Mesendoderm (in vitro differentiated cells): ENCODE measurements at regions not wholly inside any gene's neighbourhood (a gene's known extent, or its start where the extent isn't known, plus 50 kb on each side); places are given as distances from the start of the nearest gene placed in this dataset.
A peak's percentile ranks its signal among the peaks of the same experiment; 100 is the strongest.
"Not testable (repeated sequence)": the region's sequence is repeated elsewhere in the genome, so short reads cannot be mapped to it uniquely, and the experiment has no call there.

ENCODE experiments used
- DNase-seq: peaks from one replicate; pipeline ENCODE4 v3.0.0; 2013
- H2AK5ac ChIP-seq: 2 replicates; pipeline ENCODE4 v1.6.1; 2013; ENCODE audit warnings: low read length, inconsistent platforms
- H2BK120ac ChIP-seq: 2 replicates; pipeline ENCODE4 v1.6.1; 2013; ENCODE audit warnings: low read depth, mild to moderate bottlenecking, low read length, moderate library complexity, mixed read lengths
- H2BK15ac ChIP-seq: replicated peaks from 2 replicates; pipeline ENCODE4 v1.6.1; 2013; ENCODE audit warnings: low read depth, mild to moderate bottlenecking, moderate library complexity
- H2BK5ac ChIP-seq: 2 replicates; pipeline ENCODE4 v1.6.1; 2013; ENCODE audit warnings: low read length, inconsistent platforms
- H3K18ac ChIP-seq: 2 replicates; pipeline ENCODE4 v1.6.1; 2013; ENCODE audit warnings: mild to moderate bottlenecking, low read length, mixed read lengths
- H3K23ac ChIP-seq: one replicate; pipeline ENCODE4 v1.6.1; 2013; ENCODE audit warnings: low read length
- H3K27ac ChIP-seq: 2 replicates; pipeline ENCODE4 v1.5.1; 2013; ENCODE audit warnings: low read depth, mild to moderate bottlenecking, inconsistent platforms, low read length, moderate library complexity
- H3K27me3 ChIP-seq: 2 replicates; pipeline ENCODE4 v1.6.1; 2013; ENCODE audit warnings: low read length, control low read depth, mild to moderate bottlenecking, inconsistent platforms; ENCODE audit not compliant: insufficient read depth, poor library complexity
- H3K36me3 ChIP-seq: 2 replicates; pipeline ENCODE4 v1.6.1; 2013; ENCODE audit warnings: low read length, inconsistent platforms; ENCODE audit not compliant: control insufficient read depth, insufficient read depth
- H3K4ac ChIP-seq: one replicate; pipeline ENCODE4 v1.6.1; 2013; ENCODE audit warnings: low read depth, mild to moderate bottlenecking, low read length, moderate library complexity
- H3K4me1 ChIP-seq: 2 replicates; pipeline ENCODE4 v1.6.1; 2013; ENCODE audit warnings: low read depth, low read length, inconsistent platforms; ENCODE audit not compliant: control insufficient read depth
- H3K4me2 ChIP-seq: 2 replicates; pipeline ENCODE4 v1.6.1; 2013; ENCODE audit warnings: low read length
- H3K4me3 ChIP-seq: 2 replicates; pipeline ENCODE4 v1.5.1; 2013; ENCODE audit warnings: mild to moderate bottlenecking, low read length
- H3K56ac ChIP-seq: one replicate; pipeline ENCODE4 v1.6.1; 2013; ENCODE audit warnings: low read length
- H3K79me1 ChIP-seq: 2 replicates; pipeline ENCODE4 v1.6.1; 2013; ENCODE audit warnings: low read length, inconsistent platforms
- H3K79me2 ChIP-seq: 2 replicates; pipeline ENCODE4 v1.6.1; 2013; ENCODE audit warnings: mild to moderate bottlenecking, low read length; ENCODE audit not compliant: control insufficient read depth, insufficient read depth
- H3K9ac ChIP-seq: 2 replicates; pipeline ENCODE4 v1.6.1; 2013; ENCODE audit warnings: low read length, inconsistent platforms
- H4K5ac ChIP-seq: one replicate; pipeline ENCODE4 v1.6.1; 2013; ENCODE audit warnings: low read length
- H4K8ac ChIP-seq: one replicate; pipeline ENCODE4 v1.6.1; 2013; ENCODE audit warnings: low read depth, mild to moderate bottlenecking, control low read depth, low read length, moderate library complexity
- WGBS: extraction: QIAGEN DNeasy Blood & Tissue Kit; methylation state at CpG from one replicate; pipeline ENCODE4 v1.1.7; 2013; ENCODE audit warnings: low lambda C conversion rate, missing lambda C conversion rate; ENCODE audit not compliant: insufficient coverage; ENCODE audit errors: extremely low coverage; 5-methylcytosine and 5-hydroxymethylcytosine counted together

- H2BK5ac ChIP-seq: no peak overlapping the region
- H2AK5ac ChIP-seq: no peak overlapping the region
These were observed 2153.9 kb downstream of the NCAM2 start for GRCh38 chr21:23152130-23152529.

DNA sequence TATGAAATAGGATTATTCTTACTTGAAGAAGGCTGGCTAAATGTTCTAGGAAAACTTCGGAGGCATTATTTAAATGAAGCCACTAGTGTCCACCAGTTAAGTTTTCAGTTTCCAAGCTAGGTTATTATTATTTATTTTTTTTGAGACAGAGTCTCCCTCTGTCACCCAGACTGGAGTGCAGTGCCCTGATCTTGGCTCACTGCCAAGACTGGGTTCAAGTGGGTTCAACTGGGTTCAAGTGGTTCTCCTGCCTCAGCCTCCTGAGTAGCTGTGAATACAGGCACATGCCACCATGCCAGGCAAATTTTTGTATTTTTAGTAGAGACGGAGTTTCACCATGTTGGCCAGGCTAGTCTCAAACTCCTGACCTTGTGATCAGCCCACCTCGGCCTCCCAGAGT is 2155.6 kb downstream of the NCAM2 start:
- not testable (repeated sequence) for H2AK5ac ChIP-seq, H3K36me3 ChIP-seq, H2BK15ac ChIP-seq, H2BK120ac ChIP-seq, H2BK5ac ChIP-seq, H4K5ac ChIP-seq, H3K4me2 ChIP-seq, DNase-seq, H3K4ac ChIP-seq, H3K56ac ChIP-seq, H3K23ac ChIP-seq, H3K9ac ChIP-seq, H3K79me1 ChIP-seq, H3K4me3 ChIP-seq, H3K79me2 ChIP-seq, H3K27me3 ChIP-seq, H4K8ac ChIP-seq, H3K18ac ChIP-seq, H3K27ac ChIP-seq, H3K4me1 ChIP-seq
- no CpG with 5 or more reads among the region's 3 CpGs for WGBS

More at GRCh38 chr21:23152130-23152529, 2153.9 kb downstream of the NCAM2 start:
- no peak overlapping the region for H3K4me2 ChIP-seq
- H3K23ac ChIP-seq: no peak overlapping the region
- no peaks in the 10 kb centered on the region for H3K79me2 ChIP-seq
- H4K5ac ChIP-seq: no peak overlapping the region
- no peaks in the 10 kb centered on the region for H3K36me3 ChIP-seq
- H3K56ac ChIP-seq: no peak overlapping the region
- H2BK120ac ChIP-seq: no peak overlapping the region
- no peak overlapping the region for H3K27ac ChIP-seq
- no peak overlapping the region for H3K4ac ChIP-seq
- no peak overlapping the region for H3K4me3 ChIP-seq
- H3K18ac ChIP-seq: no peak overlapping the region
- no peak for DNase-seq
- no peaks in the 10 kb centered on the region for H3K4me1 ChIP-seq
- H2BK15ac ChIP-seq: no peak overlapping the region
- no peak overlapping the region for H3K9ac ChIP-seq
- no CpG with 5 or more reads among the region's 1 CpG for WGBS
- no peaks in the 10 kb centered on the region for H3K79me1 ChIP-seq
- H3K27me3 ChIP-seq: no peaks in the 10 kb centered on the region
- no peak overlapping the region for H4K8ac ChIP-seq

GRCh38 chr21:23155281-23155680 is 2157.1 kb downstream of the NCAM2 start:
- Histone ChIP-seq H3K4me3 (no peak overlapping the region), H3K79me2 (no peaks in the 10 kb centered on the region), H3K27ac (no peak overlapping the region), H3K9ac (no peak overlapping the region), H3K4ac (no peak overlapping the region), H2BK5ac (no peak overlapping the region), H3K27me3 (no peaks in the 10 kb centered on the region), H3K36me3 (no peaks in the 10 kb centered on the region), H3K79me1 (no peaks in the 10 kb centered on the region), H3K56ac (no peak overlapping the region), H3K18ac (no peak overlapping the region), H4K8ac (no peak overlapping the region), H2BK120ac (no peak overlapping the region), H4K5ac (no peak overlapping the region), H2AK5ac (no peak overlapping the region), H3K4me1 (no peaks in the 10 kb centered on the region), H3K23ac (no peak overlapping the region), H3K4me2 (no peak overlapping the region), H2BK15ac (no peak overlapping the region)
- no CpG with 5 or more reads among the region's 2 CpGs for WGBS
- no peak for DNase-seq

DNA sequence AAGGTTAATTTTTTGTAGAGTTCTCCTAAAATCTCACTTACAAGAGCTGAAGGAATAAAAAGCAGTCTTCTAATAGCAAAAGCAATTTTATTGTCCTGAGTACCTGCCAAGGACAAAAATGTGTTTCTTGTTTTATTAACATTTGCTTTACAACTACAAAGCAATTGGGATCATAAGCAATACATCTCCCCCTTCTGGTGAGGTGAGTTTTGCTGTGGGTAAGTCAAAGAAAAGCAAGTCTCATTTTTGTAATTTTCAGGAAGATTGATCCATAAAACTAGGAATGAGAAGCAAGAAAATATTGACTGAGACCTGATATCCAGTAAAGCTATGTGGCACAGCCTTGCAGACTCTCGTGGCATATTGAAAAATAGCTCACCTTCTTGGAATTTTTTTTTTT is 2162.7 kb downstream of the NCAM2 start:
- H3K18ac ChIP-seq: no peak overlapping the region
- no peak overlapping the region for H2BK5ac ChIP-seq
- no CpG with 5 or more reads among the region's 1 CpG for WGBS

DNA sequence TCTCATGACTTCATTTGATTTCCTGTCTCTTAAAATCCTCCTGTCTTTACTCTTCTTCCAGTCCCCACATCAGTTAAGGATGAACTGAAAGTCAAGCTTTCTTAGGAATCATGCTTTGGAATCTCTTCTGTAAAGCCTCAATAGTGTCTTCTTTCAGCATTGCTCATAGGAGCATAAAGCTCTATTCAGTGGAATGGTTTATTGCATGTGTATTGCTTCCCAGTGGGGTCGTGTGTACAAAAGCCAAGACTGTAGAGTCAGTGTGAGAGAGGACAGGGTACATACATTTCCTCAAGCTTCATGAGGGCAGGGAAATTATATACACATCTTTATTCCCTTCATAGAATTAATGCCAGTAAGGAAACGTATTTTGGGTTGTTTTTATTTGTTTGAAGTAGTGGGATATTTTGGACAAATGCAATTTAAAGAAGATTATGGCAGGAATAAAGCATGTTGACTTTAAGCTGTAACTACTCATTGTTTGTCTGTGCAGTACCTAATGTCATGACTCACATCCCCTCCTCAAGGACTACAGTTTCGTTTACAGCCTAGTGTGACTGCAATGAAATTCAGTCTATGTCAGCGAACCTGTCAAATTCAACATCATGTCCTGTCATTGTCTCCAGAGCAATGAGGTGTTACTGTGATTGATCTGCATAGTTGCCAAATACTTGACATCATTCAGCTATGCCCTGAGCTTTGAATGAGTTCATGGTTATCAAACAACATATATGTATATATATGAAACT is 2164.2 kb downstream of the NCAM2 start:
- Histone ChIP-seq H4K8ac (no peak overlapping the region), H3K18ac (no peak overlapping the region), H2BK120ac (no peak overlapping the region), H3K79me1 (no peaks in the 10 kb centered on the region), H3K56ac (no peak overlapping the region), H3K27ac (no peak overlapping the region), H3K36me3 (no peaks in the 10 kb centered on the region), H4K5ac (no peak overlapping the region), H3K79me2 (no peaks in the 10 kb centered on the region), H2BK15ac (no peak overlapping the region), H3K4me2 (no peak overlapping the region), H2BK5ac (no peak overlapping the region), H3K27me3 (no peaks in the 10 kb centered on the region), H3K4ac (no peak overlapping the region), H3K23ac (no peak overlapping the region), H3K4me3 (no peak overlapping the region), H3K4me1 (no peaks in the 10 kb centered on the region), H2AK5ac (no peak overlapping the region), H3K9ac (no peak overlapping the region)
- WGBS: 100% methylated on average over 1 of the region's 4 CpGs
- DNase-seq: peak; percentile 60

More for the DNA sequence above, 2162.7 kb downstream of the NCAM2 start:
- H3K27me3 ChIP-seq: no peaks in the 10 kb centered on the region
- H2AK5ac ChIP-seq: no peak overlapping the region
- no peaks in the 10 kb centered on the region for H3K79me2 ChIP-seq
- no peak overlapping the region for H3K23ac ChIP-seq
- H3K4me1 ChIP-seq: no peaks in the 10 kb centered on the region
- H3K56ac ChIP-seq: no peak overlapping the region
- H2BK120ac ChIP-seq: no peak overlapping the region
- H3K9ac ChIP-seq: no peak overlapping the region
- H3K27ac ChIP-seq: no peak overlapping the region
- no peaks in the 10 kb centered on the region for H3K36me3 ChIP-seq
- no peaks in the 10 kb centered on the region for H3K79me1 ChIP-seq
- no peak for DNase-seq
- no peak overlapping the region for H3K4me3 ChIP-seq
- no peak overlapping the region for H4K5ac ChIP-seq
- H2BK15ac ChIP-seq: no peak overlapping the region
- H3K4ac ChIP-seq: no peak overlapping the region
- no peak overlapping the region for H3K4me2 ChIP-seq
- no peak overlapping the region for H4K8ac ChIP-seq
